GM10266 (cell line): ENCODE measurements at regions not wholly inside any gene's neighbourhood (a gene's known extent, or its start where the extent isn't known, plus 50 kb on each side); places are given as distances from the start of the nearest gene placed in this dataset.
A peak's percentile ranks its signal among the peaks of the same experiment; 100 is the strongest.

Source experiments
- DNase-seq: peaks from one replicate; pipeline ENCODE4 v3.0.0; 2012; ENCODE audit errors: extremely low spot score
- TF ChIP-seq, protein P1 (sequence below): IDR thresholded peaks from 2 replicates; pipeline ENCODE4 v1.5.1; 2012; ENCODE audit warnings: mild to moderate bottlenecking, low read depth; ENCODE audit not compliant: control insufficient read depth, insufficient read depth; ENCODE audit errors: missing control alignments

- no peak for DNase-seq
- TF ChIP-seq, protein P1, sequence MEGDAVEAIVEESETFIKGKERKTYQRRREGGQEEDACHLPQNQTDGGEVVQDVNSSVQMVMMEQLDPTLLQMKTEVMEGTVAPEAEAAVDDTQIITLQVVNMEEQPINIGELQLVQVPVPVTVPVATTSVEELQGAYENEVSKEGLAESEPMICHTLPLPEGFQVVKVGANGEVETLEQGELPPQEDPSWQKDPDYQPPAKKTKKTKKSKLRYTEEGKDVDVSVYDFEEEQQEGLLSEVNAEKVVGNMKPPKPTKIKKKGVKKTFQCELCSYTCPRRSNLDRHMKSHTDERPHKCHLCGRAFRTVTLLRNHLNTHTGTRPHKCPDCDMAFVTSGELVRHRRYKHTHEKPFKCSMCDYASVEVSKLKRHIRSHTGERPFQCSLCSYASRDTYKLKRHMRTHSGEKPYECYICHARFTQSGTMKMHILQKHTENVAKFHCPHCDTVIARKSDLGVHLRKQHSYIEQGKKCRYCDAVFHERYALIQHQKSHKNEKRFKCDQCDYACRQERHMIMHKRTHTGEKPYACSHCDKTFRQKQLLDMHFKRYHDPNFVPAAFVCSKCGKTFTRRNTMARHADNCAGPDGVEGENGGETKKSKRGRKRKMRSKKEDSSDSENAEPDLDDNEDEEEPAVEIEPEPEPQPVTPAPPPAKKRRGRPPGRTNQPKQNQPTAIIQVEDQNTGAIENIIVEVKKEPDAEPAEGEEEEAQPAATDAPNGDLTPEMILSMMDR = no peak
Measured at GRCh38 chrX:82081027-82081426, 879.1 kb downstream of the SH3BGRL start.

DNA sequence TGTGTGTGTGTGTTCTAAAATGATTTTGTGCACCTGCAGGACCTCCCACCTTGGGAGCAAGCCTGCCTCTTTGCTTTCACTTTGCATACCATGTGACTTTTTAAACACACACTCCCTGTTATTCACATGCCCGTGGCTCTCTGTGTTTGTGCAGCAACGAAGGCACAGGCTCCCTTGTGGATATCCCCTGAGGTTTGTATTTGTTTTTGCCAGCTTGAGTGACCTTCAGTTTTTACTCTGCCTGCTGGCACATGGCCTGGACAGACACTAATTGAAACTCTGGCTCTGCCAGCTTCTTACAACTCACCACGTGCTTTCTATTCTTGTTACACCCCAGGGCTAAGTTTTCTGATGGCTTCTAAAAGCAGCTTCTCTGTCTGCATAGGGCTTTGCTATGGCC lies 885.8 kb downstream of the SH3BGRL start:
- DNase-seq = no peak
- TF ChIP-seq, protein P1 = no peak

DNA sequence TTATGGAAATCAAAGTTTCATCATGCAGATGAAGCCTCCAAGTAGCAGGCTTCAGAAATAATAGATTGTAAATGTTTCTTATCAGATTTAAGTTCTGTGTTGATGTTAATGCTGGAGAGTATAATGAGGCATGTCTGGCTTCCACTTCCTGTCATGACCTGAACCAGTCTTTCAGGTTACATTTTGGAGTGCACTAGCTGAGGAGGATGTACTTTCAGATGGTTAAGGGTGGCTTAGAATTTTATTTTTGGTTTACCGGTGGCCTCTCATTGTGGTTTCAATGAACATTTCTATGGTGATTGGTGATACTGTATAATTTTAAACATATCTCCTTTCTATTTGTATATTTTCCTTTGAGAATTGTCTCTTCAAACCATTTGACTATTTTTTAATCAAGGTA lies 890.4 kb downstream of the SH3BGRL start:
- TF ChIP-seq, protein P1 = no peak
- no peak for DNase-seq

DNA sequence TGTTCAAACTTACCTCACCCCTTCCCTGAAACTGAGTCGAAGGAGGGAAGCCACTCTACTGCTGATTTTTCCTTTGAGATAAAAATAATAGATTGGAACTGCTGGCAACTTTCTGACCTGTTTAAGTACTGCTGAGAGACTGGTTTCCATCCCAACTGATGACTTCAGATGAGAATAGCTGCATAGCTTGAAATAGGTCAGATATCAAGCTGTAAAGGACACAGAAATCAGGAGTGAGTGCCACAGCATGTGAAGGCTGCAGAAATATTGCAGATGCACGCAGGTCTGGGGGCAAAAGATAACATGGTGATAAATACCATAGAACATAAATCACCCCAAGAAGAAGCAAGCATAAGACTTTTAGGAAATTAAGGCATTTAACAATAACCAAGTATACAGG lies 923.2 kb downstream of the SH3BGRL start:
- no peak for DNase-seq

DNA sequence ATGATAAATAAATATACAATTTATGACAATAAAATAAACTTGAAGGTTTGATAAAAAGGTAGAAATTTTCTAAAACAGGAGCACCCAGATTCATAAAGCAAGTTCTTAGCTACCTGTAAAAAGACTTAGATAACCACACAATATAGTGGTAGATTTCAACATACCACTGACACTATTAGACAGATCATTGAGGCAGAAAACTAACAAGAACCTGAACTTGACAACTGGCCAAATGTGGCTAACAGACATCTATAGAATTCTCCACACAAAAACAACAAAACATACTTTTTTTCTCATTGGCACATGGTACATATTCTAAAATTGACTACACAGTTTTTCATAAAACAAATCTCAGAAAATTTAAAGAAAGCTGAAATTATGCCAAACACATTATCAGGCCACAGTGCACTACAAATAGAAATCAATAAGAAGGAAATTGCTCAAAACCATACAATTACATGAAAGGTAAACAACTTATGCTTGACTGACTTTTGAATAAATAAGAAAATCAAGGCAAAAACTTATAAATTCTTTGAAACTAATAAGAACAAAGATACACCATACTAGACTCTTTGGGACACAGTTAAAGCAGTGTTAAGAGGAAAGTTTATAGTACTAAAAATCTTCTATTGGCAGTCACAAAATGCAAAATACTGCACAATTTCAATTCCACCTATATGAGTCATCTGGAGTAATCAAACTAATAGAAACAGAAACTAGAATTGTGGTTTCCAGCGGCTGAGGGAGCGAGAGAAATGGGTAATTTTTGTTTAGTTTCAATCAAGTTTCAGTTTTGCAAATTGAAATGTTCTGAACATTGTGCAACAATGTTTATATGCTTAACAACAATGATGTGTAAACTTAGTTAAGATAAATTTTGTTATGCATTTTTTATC lies 925.6 kb downstream of the SH3BGRL start:
- DNase-seq = peak; percentile 2

More for the DNA sequence above, 923.2 kb downstream of the SH3BGRL start:
- TF ChIP-seq, protein P1 = no peak

GRCh38 chrX:82134378-82134777 lies 932.5 kb downstream of the SH3BGRL start:
- TF ChIP-seq, protein P1 = no peak
- DNase-seq = no peak

More for the DNA sequence above, 925.6 kb downstream of the SH3BGRL start:
- TF ChIP-seq, protein P1 = no peak

DNA sequence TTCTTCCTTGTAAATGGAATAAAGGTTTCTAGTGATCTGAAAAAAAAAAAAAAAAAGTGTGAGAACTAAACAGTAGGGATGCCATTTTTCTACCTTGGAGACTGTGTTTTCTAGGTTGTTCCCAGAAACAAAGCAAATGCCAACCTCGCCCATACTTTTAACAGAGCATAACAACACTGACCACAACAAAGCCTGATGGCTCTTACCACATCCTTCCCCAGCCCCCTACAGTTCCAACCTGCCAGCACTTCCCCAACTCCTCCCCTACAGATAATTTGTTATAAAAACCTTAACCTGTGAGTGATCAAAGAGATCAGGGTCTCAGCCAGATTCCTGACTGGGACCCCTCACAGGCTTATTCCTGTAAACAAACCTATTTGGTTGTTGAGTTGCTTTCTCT lies 940.0 kb downstream of the SH3BGRL start:
- TF ChIP-seq, protein P1 = no peak
- no peak for DNase-seq
